ENCODE measurements at regions not wholly inside any gene's neighbourhood (a gene's known extent, or its start where the extent isn't known, plus 50 kb on each side); places are given as distances from the start of the nearest gene placed in this dataset.

GRCh38 chr20:51258582-51259165 lies 235.8 kb upstream of the KCNG1 start:
- no peak overlapping the region for H3K4me3 ChIP-seq (ENCODE audit: low read depth, low read length)
- no peak for DNase-seq (ENCODE audit: low read depth)
- TF ChIP-seq, protein P1, sequence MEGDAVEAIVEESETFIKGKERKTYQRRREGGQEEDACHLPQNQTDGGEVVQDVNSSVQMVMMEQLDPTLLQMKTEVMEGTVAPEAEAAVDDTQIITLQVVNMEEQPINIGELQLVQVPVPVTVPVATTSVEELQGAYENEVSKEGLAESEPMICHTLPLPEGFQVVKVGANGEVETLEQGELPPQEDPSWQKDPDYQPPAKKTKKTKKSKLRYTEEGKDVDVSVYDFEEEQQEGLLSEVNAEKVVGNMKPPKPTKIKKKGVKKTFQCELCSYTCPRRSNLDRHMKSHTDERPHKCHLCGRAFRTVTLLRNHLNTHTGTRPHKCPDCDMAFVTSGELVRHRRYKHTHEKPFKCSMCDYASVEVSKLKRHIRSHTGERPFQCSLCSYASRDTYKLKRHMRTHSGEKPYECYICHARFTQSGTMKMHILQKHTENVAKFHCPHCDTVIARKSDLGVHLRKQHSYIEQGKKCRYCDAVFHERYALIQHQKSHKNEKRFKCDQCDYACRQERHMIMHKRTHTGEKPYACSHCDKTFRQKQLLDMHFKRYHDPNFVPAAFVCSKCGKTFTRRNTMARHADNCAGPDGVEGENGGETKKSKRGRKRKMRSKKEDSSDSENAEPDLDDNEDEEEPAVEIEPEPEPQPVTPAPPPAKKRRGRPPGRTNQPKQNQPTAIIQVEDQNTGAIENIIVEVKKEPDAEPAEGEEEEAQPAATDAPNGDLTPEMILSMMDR (conservative IDR thresholded peaks at IDR 0.05; ENCODE audit: low read depth, low read length) = no peak

- no peak for DNase-seq (ENCODE audit: low read depth)
- TF ChIP-seq, protein P1 (conservative IDR thresholded peaks at IDR 0.05; ENCODE audit: low read depth, low read length) = no peak
- no peak overlapping the region for H3K4me3 ChIP-seq (ENCODE audit: low read depth, low read length)
Measured at GRCh38 chr20:51255417-51255816, 232.5 kb upstream of the KCNG1 start.

DNA sequence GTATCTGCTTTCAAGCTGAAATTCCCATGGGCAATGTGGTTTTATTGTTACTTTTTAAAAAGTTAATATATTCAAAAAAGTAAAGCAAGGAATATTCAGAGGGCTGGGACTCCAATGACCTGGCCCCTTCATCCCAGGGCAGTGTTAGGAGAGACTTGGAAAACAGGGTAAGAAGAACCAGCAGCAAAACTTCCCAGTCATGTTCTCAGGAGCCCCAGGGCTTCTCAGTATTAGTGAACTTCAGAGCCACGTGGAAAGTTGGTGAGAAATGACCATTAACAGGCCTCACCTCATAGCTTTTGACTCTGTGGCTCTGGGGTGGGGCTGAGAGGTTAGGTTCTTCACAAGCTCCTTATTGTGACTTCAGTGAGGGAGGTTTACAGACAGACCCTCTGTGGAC lies 230.4 kb upstream of the KCNG1 start:
- TF ChIP-seq, protein P1 (conservative IDR thresholded peaks at IDR 0.05; ENCODE audit: low read depth, low read length) = no peak

DNA sequence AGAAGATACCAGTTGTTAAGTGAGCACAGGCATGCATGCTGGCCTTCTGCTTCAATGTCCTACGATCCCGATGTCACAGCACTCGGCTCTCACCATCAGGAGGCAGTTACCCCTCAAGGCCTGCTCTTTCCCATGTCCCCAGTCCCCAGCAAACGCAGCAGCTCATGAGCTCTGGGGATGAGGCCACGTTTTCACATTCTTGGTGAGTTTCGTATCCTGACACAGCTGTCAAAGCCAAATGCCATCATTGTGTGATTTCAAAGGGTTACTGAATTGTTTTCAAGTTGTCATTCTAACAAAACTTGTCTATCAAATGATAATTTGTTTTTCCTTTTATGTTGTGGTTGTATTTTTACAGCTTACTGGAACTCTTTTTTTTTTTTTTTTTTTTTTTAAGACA lies 226.9 kb upstream of the KCNG1 start:
- no peak overlapping the region for H3K4me3 ChIP-seq (ENCODE audit: low read depth, low read length)
- TF ChIP-seq, protein P1 (conservative IDR thresholded peaks at IDR 0.05; ENCODE audit: low read depth, low read length) = no peak
- no peak for DNase-seq (ENCODE audit: low read depth)

More for the DNA sequence above, 230.4 kb upstream of the KCNG1 start:
- H3K4me3 ChIP-seq (ENCODE audit: low read depth, low read length) = no peak overlapping the region
- no peak for DNase-seq (ENCODE audit: low read depth)

DNA sequence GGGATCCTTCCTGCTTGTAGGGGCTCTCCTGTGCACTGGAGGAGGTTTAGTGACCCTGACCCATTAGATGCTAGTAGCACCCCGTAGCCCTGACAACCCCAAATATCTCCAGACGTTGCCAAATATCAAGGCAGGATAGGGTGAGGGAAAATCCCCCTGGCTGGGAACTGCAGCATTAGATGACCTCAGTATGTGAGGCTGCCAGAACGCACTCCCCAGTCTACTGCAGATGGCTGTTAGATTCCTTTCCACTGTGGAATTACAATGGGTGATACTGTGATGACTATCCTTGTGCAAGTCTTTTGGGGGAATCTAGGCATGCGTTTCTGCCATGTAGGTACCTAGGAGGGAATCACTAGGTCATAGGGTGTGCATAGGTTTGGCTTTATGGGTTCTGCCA lies 226.3 kb upstream of the KCNG1 start:
- TF ChIP-seq, protein P1 (conservative IDR thresholded peaks at IDR 0.05; ENCODE audit: low read depth, low read length) = no peak
- H3K4me3 ChIP-seq (ENCODE audit: low read depth, low read length) = no peak overlapping the region
- DNase-seq (ENCODE audit: low read depth) = no peak

GRCh38 chr20:51244466-51244865 lies 221.6 kb upstream of the KCNG1 start:
- TF ChIP-seq, protein P1 (conservative IDR thresholded peaks at IDR 0.05; ENCODE audit: low read depth, low read length) = no peak
- DNase-seq (ENCODE audit: low read depth) = no peak
- H3K4me3 ChIP-seq (ENCODE audit: low read depth, low read length) = no peak overlapping the region

GRCh38 chr20:51238675-51239305 lies 215.9 kb upstream of the KCNG1 start:
- no peak for DNase-seq (ENCODE audit: low read depth)
- TF ChIP-seq, protein P1 (conservative IDR thresholded peaks at IDR 0.05; ENCODE audit: low read depth, low read length) = no peak
- no peak overlapping the region for H3K4me3 ChIP-seq (ENCODE audit: low read depth, low read length)

All from epithelial cell of proximal tubule (primary cell).